MM.1S (cell line): ENCODE measurements at regions not wholly inside any gene's neighbourhood (a gene's known extent, or its start where the extent isn't known, plus 50 kb on each side); places are given as distances from the start of the nearest gene placed in this dataset.

Source experiments
- EZH2 ChIP-seq: fragments of 300-600 bp; sonication (generic); optimal IDR thresholded peaks from 2 replicates; pipeline ENCODE3; 2017; ENCODE audit warnings: low read depth, mild to moderate bottlenecking, antibody characterized with exemption, low read length, mixed read lengths
- EZH2phosphoT487 ChIP-seq: fragments of 300-600 bp; sonication (generic); IDR thresholded peaks from 2 replicates; pipeline ENCODE4 v1.6.1; 2018; ENCODE audit warnings: antibody characterized with exemption, low read length
- TF ChIP-seq, protein P1 (sequence below): fragments of 300-600 bp; sonication (generic); IDR thresholded peaks from 2 replicates; pipeline ENCODE4 v1.5.1; 2016; ENCODE audit warnings: antibody characterized with exemption, low read length, mixed read lengths

DNA sequence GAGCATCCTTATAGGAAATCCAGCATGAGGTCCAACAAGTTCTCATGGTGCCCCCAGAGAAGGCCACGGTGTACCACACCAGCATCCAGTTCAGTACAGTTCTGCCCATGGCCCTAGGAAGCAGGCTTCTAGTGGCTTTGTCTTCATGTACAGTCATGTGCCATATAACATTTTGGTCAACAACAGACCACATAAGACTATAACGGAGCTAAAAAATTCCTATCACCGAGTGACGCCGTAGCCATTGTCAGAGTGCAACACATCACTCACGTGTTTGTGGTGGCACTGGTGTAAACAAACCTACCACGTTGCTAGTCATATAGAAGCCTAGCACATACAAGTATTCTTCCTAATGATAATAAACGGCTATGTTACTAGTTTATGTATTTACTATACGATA is 209.0 kb downstream of the ARRDC4 start:
- TF ChIP-seq, protein P1, sequence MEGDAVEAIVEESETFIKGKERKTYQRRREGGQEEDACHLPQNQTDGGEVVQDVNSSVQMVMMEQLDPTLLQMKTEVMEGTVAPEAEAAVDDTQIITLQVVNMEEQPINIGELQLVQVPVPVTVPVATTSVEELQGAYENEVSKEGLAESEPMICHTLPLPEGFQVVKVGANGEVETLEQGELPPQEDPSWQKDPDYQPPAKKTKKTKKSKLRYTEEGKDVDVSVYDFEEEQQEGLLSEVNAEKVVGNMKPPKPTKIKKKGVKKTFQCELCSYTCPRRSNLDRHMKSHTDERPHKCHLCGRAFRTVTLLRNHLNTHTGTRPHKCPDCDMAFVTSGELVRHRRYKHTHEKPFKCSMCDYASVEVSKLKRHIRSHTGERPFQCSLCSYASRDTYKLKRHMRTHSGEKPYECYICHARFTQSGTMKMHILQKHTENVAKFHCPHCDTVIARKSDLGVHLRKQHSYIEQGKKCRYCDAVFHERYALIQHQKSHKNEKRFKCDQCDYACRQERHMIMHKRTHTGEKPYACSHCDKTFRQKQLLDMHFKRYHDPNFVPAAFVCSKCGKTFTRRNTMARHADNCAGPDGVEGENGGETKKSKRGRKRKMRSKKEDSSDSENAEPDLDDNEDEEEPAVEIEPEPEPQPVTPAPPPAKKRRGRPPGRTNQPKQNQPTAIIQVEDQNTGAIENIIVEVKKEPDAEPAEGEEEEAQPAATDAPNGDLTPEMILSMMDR, result no peak
- TF ChIP-seq EZH2 (no peak), EZH2phosphoT487 (no peak)
